Endothelial cell of umbilical vein (primary cell): ENCODE measurements at regions not wholly inside any gene's neighbourhood (a gene's known extent, or its start where the extent isn't known, plus 50 kb on each side); places are given as distances from the start of the nearest gene placed in this dataset.

Experiments used
- BruUV-seq: library from RNA; stranded (reverse); fragments of 400-500 nt; replicated peaks from 2 replicates; lab custom pipeline; 2021; lab: Mats Ljungman, UMichigan
- CTCF ChIA-PET: fragments of 300-600, 350-600 bp; sonication (Branson Sonifier 250); formaldehyde crosslinking; loops from one replicate; lab custom pipeline; 2021; ENCODE audit warnings: antibody characterized with exemption, inconsistent platforms; lab: Charles Lee
- POLR2A ChIA-PET: fragments of 300-600, 350-600 bp; sonication (Branson Sonifier 250); formaldehyde crosslinking; loops from one replicate; lab custom pipeline; 2021; ENCODE audit warnings: antibody characterized with exemption, inconsistent platforms; lab: Charles Lee
- DNase-seq: peaks from one replicate; pipeline ENCODE4 v3.0.0-alpha.2; 2011; ENCODE audit warnings: low read depth, low spot score
- FAIRE-seq: peaks from 2 replicates; lab custom pipeline; 2011; peaks lifted over from hg19 to GRCh38; lab: Jason Lieb, UNC
- H2AFZ ChIP-seq: 2 replicates; pipeline ENCODE4 v1.6.0; 2012; ENCODE audit warnings: low read depth, low read length, control low read depth, inconsistent platforms
- H3K27ac ChIP-seq: 2 replicates; pipeline ENCODE4 v1.5.1; 2011; ENCODE audit warnings: low read depth, mild to moderate bottlenecking, control low read depth, low read length, moderate library complexity; ENCODE audit not compliant: insufficient read depth
- H3K27me3 ChIP-seq, 2 experiments: 2 replicates each; pipeline versions ENCODE4 v1.6.0 to v1.6.1; 2011; ENCODE audit warnings: low read length in 2 of 2, mixed read lengths in 1 of 2; ENCODE audit not compliant: control insufficient read depth in 2 of 2, insufficient read depth in 2 of 2
- H3K36me3 ChIP-seq, 2 experiments: 2 replicates in 1 of 2; 3 replicates in 1 of 2; pipeline ENCODE4 v1.5.1; 2011; ENCODE audit warnings: low read length in 2 of 2, mild to moderate bottlenecking in 1 of 2, moderate library complexity in 1 of 2; ENCODE audit not compliant: control insufficient read depth in 2 of 2, insufficient read depth in 2 of 2; ENCODE audit errors: extremely low read depth in 1 of 2
- H3K4me1 ChIP-seq: 3 replicates; pipeline ENCODE4 v1.5.1; 2011; ENCODE audit warnings: mild to moderate bottlenecking, low read length; ENCODE audit not compliant: control insufficient read depth, insufficient read depth; ENCODE audit errors: extremely low read depth
- H3K4me2 ChIP-seq: 2 replicates; pipeline ENCODE4 v1.6.1; 2011; ENCODE audit warnings: low read length, control low read depth, mixed read lengths; ENCODE audit not compliant: insufficient read depth
- H3K4me3 ChIP-seq, 3 experiments: fragments of 200-600 bp in 1 of 3; sonication (generic), shearing (Covaris generic) in 1 of 3; replicated peaks in 1 of 3; 2 replicates each; pipeline ENCODE4 v1.5.1; 2011 to 2016; ENCODE audit warnings: control low read depth in 3 of 3, low read length in 3 of 3, mild to moderate bottlenecking in 2 of 3, inconsistent platforms in 1 of 3, low read depth in 1 of 3, moderate library complexity in 1 of 3; ENCODE audit not compliant: insufficient read depth in 1 of 3
- H3K79me2 ChIP-seq: 2 replicates; pipeline ENCODE4 v1.6.0; 2012; ENCODE audit warnings: low read length, inconsistent platforms; ENCODE audit not compliant: control insufficient read depth, insufficient read depth
- H3K9ac ChIP-seq: replicated peaks from 2 replicates; pipeline ENCODE3; 2011; ENCODE audit warnings: low read length, control low read depth; ENCODE audit not compliant: insufficient read depth; ENCODE audit errors: extremely low read depth
- H3K9me1 ChIP-seq: replicated peaks from 3 replicates; pipeline ENCODE4 v1.6.0; 2011; ENCODE audit warnings: mild to moderate bottlenecking, low read length; ENCODE audit not compliant: control insufficient read depth, insufficient read depth; ENCODE audit errors: extremely low read depth
- H3K9me3 ChIP-seq: replicated peaks from 2 replicates; pipeline ENCODE4 v1.5.1; 2012; ENCODE audit warnings: low read length, inconsistent platforms; ENCODE audit not compliant: control insufficient read depth, insufficient read depth
- H4K20me1 ChIP-seq: replicated peaks from 2 replicates; pipeline ENCODE3; 2011; ENCODE audit warnings: mild to moderate bottlenecking, low read length; ENCODE audit not compliant: control insufficient read depth, insufficient read depth; ENCODE audit errors: extremely low read depth
- CTCF ChIP-seq, 2 donors: IDR thresholded peaks; 1 replicate in 1 of 2; 2 replicates in 1 of 2; pipeline ENCODE4 v1.5.1; 2011; ENCODE audit warnings: low read length in 2 of 2, mild to moderate bottlenecking in 2 of 2, moderate library complexity in 2 of 2, control low read depth in 1 of 2, inconsistent platforms in 1 of 2, low read depth in 1 of 2; ENCODE audit not compliant: insufficient read depth in 1 of 2; ENCODE audit errors: extremely low read depth in 1 of 2
- EZH2 ChIP-seq: IDR thresholded peaks from 2 replicates; pipeline ENCODE4 v1.6.1; 2012; ENCODE audit warnings: borderline replicate concordance, low read depth, mild to moderate bottlenecking, moderate library complexity, low read length, inconsistent platforms; ENCODE audit not compliant: severe bottlenecking
- FOS ChIP-seq: IDR thresholded peaks from 2 replicates; pipeline ENCODE4 v1.6.1; 2011; ENCODE audit warnings: mild to moderate bottlenecking, low read length, moderate library complexity, borderline replicate concordance; ENCODE audit not compliant: insufficient read depth
- GATA2 ChIP-seq: IDR thresholded peaks from 2 replicates; pipeline ENCODE4 v1.7.0; 2011; ENCODE audit warnings: low read depth, mild to moderate bottlenecking, moderate library complexity, mixed read lengths, low read length; ENCODE audit not compliant: insufficient read length, insufficient read depth
- JUN ChIP-seq: IDR thresholded peaks from 2 replicates; pipeline ENCODE4 v1.6.1; 2011; ENCODE audit warnings: borderline replicate concordance, low read depth; ENCODE audit not compliant: insufficient read length, insufficient read depth
- MAX ChIP-seq: IDR thresholded peaks from 2 replicates; pipeline ENCODE4 v1.6.1; 2011; ENCODE audit not compliant: insufficient read depth, insufficient read length
- MYC ChIP-seq: IDR thresholded peaks from one replicate; pipeline ENCODE4 v1.6.1; 2011; ENCODE audit warnings: mild to moderate bottlenecking, low read depth, low read length
- POLR2A ChIP-seq: IDR thresholded peaks from 2 replicates; pipeline ENCODE4 v1.6.1; 2012; ENCODE audit warnings: low read depth, mild to moderate bottlenecking, control low read depth, low read length
- POLR2AphosphoS5 ChIP-seq: IDR thresholded peaks from 2 replicates; pipeline ENCODE4 v1.6.1; 2012; ENCODE audit warnings: low read depth, mild to moderate bottlenecking, control low read depth, low read length, moderate library complexity; ENCODE audit not compliant: insufficient read depth
- dilution Hi-C: fragments of 300-500 bp; cut with MboI; formaldehyde crosslinking; loops from one replicate; pipeline ENCODE4 v1.15.0; 2019; ENCODE audit warnings: low sequenced_read_pairs; ENCODE audit not compliant: extremely low pct_ligation_motif_present
- intact Hi-C: fragments of 100-400 bp; cut with micrococcal nuclease; formaldehyde crosslinking; loops from one replicate; pipeline ENCODE4 v1.10.0; 2022

- H3K9me3 ChIP-seq, result no peaks in the 10 kb centered on the region
- DNase-seq (peak; percentile 43), FAIRE-seq (no peak)
- H3K4me2 ChIP-seq, result no peak overlapping the region
- no peaks in the 10 kb centered on the region for H3K36me3 ChIP-seq
- ChIA-PET CTCF (interaction anchor here (1.9 kb wide), 1 partner anchor 376 kb away, joined by 9 read pairs; no protein-coding TSS in a partner anchor), POLR2A (no interaction called here)
- intact Hi-C loops, result no loop called here
- no peak overlapping the region for H3K9ac ChIP-seq
- peaks cover 64% of the 10 kb centered on the region for H3K4me1 ChIP-seq
- peak overlapping the region; percentile 52 for H2AFZ ChIP-seq
- H3K27me3 ChIP-seq, result no peaks in the 10 kb centered on the region
- dilution Hi-C loops, result no loop called here
- H4K20me1 ChIP-seq, result no peaks in the 10 kb centered on the region
- H3K27ac ChIP-seq, result peak overlapping the region; percentile 99
- TF ChIP-seq EZH2 (no peak), POLR2AphosphoS5 (no peak), MAX (no peak)
- H3K9me1 ChIP-seq, result no peaks in the 10 kb centered on the region
- no peak overlapping the region for H3K4me3 ChIP-seq
- BruUV-seq, result no TSS peak
- no peaks in the 10 kb centered on the region for H3K79me2 ChIP-seq
These were observed 112.0 kb downstream of the QPCT start for GRCh38 chr2:37456479-37456878.

- H3K36me3 ChIP-seq, result no peaks in the 10 kb centered on the region
- H3K4me3 ChIP-seq, result no peak overlapping the region
- peaks cover 64% of the 10 kb centered on the region for H3K4me1 ChIP-seq
- CTCF ChIA-PET, result interaction anchor here (1.9 kb wide), 1 partner anchor 375 kb away, joined by 9 read pairs; no protein-coding TSS in a partner anchor
- TF ChIP-seq CTCF (IDR thresholded peaks at IDR 0.05; ENCODE audit: extremely low read depth in 1 of 2, insufficient read depth in 1 of 2, low read depth in 1 of 2, low read length in 2 of 2), result no peak
- no peak for TF ChIP-seq EZH2
- no peak for TF ChIP-seq JUN
- no peak for TF ChIP-seq GATA2
- no peak for TF ChIP-seq MYC
- TF ChIP-seq POLR2AphosphoS5, result no peak
- no peak for TF ChIP-seq POLR2A
- TF ChIP-seq MAX, result no peak
- no peak for TF ChIP-seq FOS
- H3K27ac ChIP-seq, result peak overlapping the region; percentile 99
- BruUV-seq, result no TSS peak
- no peaks in the 10 kb centered on the region for H4K20me1 ChIP-seq
- no peaks in the 10 kb centered on the region for H3K9me3 ChIP-seq
- DNase-seq, result peak; percentile 45
- POLR2A ChIA-PET, result no interaction called here
- intact Hi-C loops (no loop called here), dilution Hi-C loops (no loop called here)
- FAIRE-seq, result no peak
- peak overlapping the region; percentile 32 for H2AFZ ChIP-seq
- H3K4me2 ChIP-seq, result no peak overlapping the region
- no peaks in the 10 kb centered on the region for H3K27me3 ChIP-seq
- no peaks in the 10 kb centered on the region for H3K9me1 ChIP-seq
- no peaks in the 10 kb centered on the region for H3K79me2 ChIP-seq
- H3K9ac ChIP-seq, result no peak overlapping the region
These were observed 113.0 kb downstream of the QPCT start for GRCh38 chr2:37457401-37457901.
